Chondrocyte (in vitro differentiated cells): ENCODE measurements at regions not wholly inside any gene's neighbourhood (a gene's known extent, or its start where the extent isn't known, plus 50 kb on each side); places are given as distances from the start of the nearest gene placed in this dataset.
"Not testable (repeated sequence)": the region's sequence is repeated elsewhere in the genome, so short reads cannot be mapped to it uniquely, and the experiment has no call there.

Experiments used
- DNase-seq: peaks from one replicate; pipeline ENCODE4 v3.0.0; 2021; ENCODE audit warnings: mixed read lengths, low spot score
- H3K27ac Mint-ChIP-seq: one replicate; pipeline ENCODE4 v1.8.0; 2021; ENCODE audit warnings: mild to moderate bottlenecking, moderate library complexity, mixed read lengths; ENCODE audit not compliant: unreplicated experiment
- H3K27me3 Mint-ChIP-seq: 2 replicates; pipeline ENCODE4 v1.8.0; 2021; ENCODE audit warnings: low read depth, mixed read lengths
- H3K36me3 Mint-ChIP-seq: 2 replicates; pipeline ENCODE4 v1.8.0; 2021; ENCODE audit warnings: low read depth, mixed read lengths
- H3K4me1 Mint-ChIP-seq: 2 replicates; pipeline ENCODE4 v1.8.0; 2021; ENCODE audit warnings: low read depth, mild to moderate bottlenecking, mixed read lengths
- H3K4me3 Mint-ChIP-seq: one replicate; pipeline ENCODE4 v1.8.0; 2021; ENCODE audit warnings: mild to moderate bottlenecking, moderate library complexity, mixed read lengths; ENCODE audit not compliant: unreplicated experiment
- H3K9me3 Mint-ChIP-seq: 2 replicates; pipeline ENCODE4 v1.8.0; 2021; ENCODE audit warnings: low read depth, mixed read lengths
- CTCF ChIP-seq: fragments of 200-600 bp; sonication (generic); IDR thresholded peaks from 2 replicates; pipeline ENCODE4 v1.5.0; 2021; ENCODE audit warnings: antibody characterized with exemption, mild to moderate bottlenecking, moderate library complexity

GRCh38 chr16:8407351-8407750 is 183.0 kb downstream of the TMEM114 start:
- H3K36me3 Mint-ChIP-seq, result no peaks in the 10 kb centered on the region
- no peaks in the 10 kb centered on the region for H3K27me3 Mint-ChIP-seq
- H3K4me3 Mint-ChIP-seq, result no peak overlapping the region
- no peak overlapping the region for H3K27ac Mint-ChIP-seq
- TF ChIP-seq CTCF, result no peak
- peaks cover 12% of the 10 kb centered on the region for H3K9me3 Mint-ChIP-seq
- no peaks in the 10 kb centered on the region for H3K4me1 Mint-ChIP-seq
- no peak for DNase-seq

GRCh38 chr16:8403978-8404749 is 186.1 kb downstream of the TMEM114 start:
- H3K4me3 Mint-ChIP-seq, result no peak overlapping the region
- H3K27ac Mint-ChIP-seq, result no peak overlapping the region
- H3K4me1 Mint-ChIP-seq, result no peaks in the 10 kb centered on the region
- no peaks in the 10 kb centered on the region for H3K36me3 Mint-ChIP-seq
- H3K9me3 Mint-ChIP-seq, result peaks cover 13% of the 10 kb centered on the region
- DNase-seq, result no peak
- no peaks in the 10 kb centered on the region for H3K27me3 Mint-ChIP-seq
- no peak for TF ChIP-seq CTCF

GRCh38 chr16:8402981-8403843 is 187.1 kb downstream of the TMEM114 start:
- no peak for TF ChIP-seq CTCF
- no peak overlapping the region for H3K27ac Mint-ChIP-seq
- no peaks in the 10 kb centered on the region for H3K4me1 Mint-ChIP-seq
- no peaks in the 10 kb centered on the region for H3K36me3 Mint-ChIP-seq
- H3K4me3 Mint-ChIP-seq, result no peak overlapping the region
- no peak for DNase-seq
- H3K9me3 Mint-ChIP-seq, result peaks cover 13% of the 10 kb centered on the region
- no peaks in the 10 kb centered on the region for H3K27me3 Mint-ChIP-seq

- not testable (repeated sequence) for H3K27ac Mint-ChIP-seq, H3K36me3 Mint-ChIP-seq, H3K4me3 Mint-ChIP-seq, H3K27me3 Mint-ChIP-seq, DNase-seq, H3K4me1 Mint-ChIP-seq
- H3K9me3 Mint-ChIP-seq, result peaks cover 16% of the 10 kb centered on the region
Measured at GRCh38 chr16:8400683-8401082, 189.6 kb downstream of the TMEM114 start.

GRCh38 chr16:8398548-8398947 is 191.8 kb downstream of the TMEM114 start:
- Mint-ChIP-seq H3K4me3 (no peak overlapping the region), H3K4me1 (no peaks in the 10 kb centered on the region), H3K9me3 (peaks cover 16% of the 10 kb centered on the region), H3K27ac (no peak overlapping the region), H3K27me3 (no peaks in the 10 kb centered on the region), H3K36me3 (no peaks in the 10 kb centered on the region)
- no peak for DNase-seq
- no peak for TF ChIP-seq CTCF
